DMS 273 (cell line): ENCODE measurements at regions not wholly inside any gene's neighbourhood (a gene's known extent, or its start where the extent isn't known, plus 50 kb on each side); places are given as distances from the start of the nearest gene placed in this dataset.
"Not testable (repeated sequence)": the region's sequence is repeated elsewhere in the genome, so short reads cannot be mapped to it uniquely, and the experiment has no call there.

Experiments
- DNase-seq: peaks from one replicate; lab custom pipeline; 2025; ENCODE audit not compliant: unreplicated experiment; lab: John Stamatoyannopoulos, UW

DNA sequence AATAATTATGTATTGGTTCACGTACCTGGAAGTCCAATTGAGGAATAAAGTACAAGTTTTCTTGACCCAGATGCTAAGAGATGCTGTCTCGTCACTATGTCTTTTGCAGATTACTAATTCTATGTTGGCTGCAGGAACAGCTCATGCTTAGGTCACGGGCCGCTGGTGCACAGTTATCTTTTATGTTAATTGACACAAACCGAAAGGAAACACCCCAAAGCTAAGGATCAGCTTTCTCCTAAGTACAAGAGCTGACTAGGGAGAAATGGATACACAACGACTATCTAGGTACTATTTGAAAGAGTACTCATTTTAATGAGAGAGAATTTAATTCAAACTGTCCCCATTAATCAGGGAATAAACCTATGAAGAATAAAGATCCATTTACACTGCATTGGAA lies 217.7 kb upstream of the SLC35G4 start:
- no peak for DNase-seq

DNA sequence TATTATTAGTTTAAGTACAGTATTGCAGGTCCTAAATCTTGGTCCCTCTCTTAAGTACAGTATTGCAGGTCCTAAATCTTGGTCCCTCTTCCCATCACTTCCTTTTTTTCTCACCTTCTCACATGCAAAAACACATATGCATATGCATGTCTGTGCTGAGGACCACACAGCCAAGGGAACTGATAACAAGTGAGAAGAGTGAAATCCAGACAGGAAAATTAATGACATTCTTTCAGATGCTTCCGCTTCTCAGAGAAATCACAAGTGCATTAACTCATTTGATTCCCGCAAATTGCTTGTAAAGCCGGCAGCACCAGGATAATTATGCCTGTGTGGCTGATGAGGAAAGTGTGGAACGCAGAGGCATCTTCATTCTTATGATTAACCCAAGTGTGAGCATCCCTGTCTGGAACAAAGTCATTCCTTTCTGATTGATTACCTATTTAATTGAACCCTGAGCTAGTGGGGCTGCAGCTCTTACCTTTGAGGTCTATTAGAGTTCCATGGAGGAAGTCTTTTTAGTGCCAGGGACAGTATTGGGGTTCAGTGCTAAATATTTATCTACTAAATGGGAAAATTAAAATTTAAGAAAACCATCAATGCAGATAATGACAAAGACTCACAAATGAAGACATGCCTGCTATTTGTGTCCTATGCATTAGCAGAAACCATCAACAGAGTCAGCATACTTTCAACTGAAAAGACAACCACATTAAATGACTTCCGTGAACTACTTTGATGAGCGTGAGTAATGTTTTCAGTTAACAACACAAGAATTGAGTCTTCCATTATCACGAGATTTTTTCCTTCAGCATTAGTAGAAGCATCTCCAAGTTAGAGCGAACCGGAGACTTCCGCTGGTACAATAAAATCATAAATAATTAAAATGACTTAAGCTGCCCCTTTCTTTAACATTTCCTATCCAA lies 220.4 kb upstream of the SLC35G4 start:
- no peak for DNase-seq

DNA sequence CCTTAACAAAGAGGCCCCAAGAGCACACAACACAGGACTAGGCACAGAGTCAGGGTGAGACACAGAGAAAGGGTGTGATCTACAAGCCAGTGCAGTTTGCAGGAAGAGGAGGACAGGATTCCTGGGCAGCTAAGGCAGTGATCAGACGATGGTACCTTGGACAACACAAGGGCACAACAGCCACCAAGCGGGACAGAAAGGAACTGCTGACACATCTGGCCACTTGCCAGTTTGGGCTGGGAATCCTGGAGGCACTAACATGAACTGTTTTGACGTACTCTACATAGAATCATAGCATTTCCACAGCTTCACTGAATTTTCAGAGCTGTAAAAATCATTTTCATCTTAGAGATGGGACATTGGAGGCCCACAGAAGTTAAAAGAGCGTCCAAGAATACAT lies 221.5 kb upstream of the SLC35G4 start:
- DNase-seq: peak; percentile 87

DNA sequence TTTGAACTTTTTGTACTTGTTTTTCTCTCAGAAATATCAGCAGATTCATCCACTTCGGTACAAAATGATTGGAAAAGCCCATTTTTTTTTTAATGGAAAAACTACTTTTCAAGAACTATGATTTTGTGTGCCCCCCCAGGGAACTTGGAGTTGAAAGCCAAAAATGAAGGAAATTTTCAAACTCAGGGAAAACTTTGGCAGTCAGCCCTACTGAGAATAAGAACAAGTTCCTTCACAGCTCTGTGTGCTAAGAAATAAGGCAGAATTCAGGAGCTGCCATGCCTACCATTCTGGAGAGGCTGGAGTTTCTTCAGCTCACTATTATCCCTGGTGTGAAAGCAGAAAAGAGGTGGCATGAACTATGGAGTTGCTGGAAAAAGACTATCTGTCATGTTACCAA lies 226.0 kb upstream of the SLC35G4 start:
- no peak for DNase-seq

DNA sequence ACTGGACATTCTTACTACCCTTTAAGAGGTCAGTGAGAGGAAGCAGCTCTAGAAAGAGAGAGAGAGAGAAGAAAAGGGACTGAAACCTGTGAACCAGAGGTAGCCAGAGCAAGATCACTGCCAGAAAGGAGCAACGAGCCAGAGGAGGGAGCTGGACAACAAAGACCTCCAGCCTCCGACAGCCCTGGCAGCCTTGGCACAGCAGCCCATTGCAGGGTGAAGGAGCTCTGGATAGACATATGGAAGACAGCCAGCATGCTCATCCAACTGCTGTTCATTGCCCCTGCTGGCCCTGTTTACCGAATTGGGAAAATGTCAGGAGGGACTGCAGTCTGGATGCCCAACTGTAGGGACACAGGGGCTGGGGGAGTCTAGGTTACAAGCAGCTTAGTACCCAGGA lies 228.4 kb upstream of the SLC35G4 start:
- peak; percentile 50 for DNase-seq

DNA sequence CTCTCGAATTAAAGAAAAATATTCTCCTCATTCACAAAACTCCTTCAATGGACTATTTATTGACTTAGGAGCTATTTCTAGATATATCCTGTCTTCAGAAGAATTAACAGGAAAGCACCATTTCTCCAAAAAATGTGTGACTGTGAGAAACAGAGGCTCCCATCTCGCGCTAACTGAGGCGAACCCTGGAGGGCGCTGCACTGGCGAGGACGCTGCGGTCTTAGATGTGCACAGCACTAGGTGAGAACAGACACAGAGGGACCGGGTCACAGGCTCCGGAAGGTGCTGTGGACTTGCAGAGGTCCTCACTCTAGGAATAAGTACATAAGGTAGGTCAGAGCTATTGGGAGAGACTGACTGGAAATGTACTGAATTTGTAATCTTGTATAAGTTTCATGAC lies 229.7 kb upstream of the SLC35G4 start:
- no peak for DNase-seq

DNA sequence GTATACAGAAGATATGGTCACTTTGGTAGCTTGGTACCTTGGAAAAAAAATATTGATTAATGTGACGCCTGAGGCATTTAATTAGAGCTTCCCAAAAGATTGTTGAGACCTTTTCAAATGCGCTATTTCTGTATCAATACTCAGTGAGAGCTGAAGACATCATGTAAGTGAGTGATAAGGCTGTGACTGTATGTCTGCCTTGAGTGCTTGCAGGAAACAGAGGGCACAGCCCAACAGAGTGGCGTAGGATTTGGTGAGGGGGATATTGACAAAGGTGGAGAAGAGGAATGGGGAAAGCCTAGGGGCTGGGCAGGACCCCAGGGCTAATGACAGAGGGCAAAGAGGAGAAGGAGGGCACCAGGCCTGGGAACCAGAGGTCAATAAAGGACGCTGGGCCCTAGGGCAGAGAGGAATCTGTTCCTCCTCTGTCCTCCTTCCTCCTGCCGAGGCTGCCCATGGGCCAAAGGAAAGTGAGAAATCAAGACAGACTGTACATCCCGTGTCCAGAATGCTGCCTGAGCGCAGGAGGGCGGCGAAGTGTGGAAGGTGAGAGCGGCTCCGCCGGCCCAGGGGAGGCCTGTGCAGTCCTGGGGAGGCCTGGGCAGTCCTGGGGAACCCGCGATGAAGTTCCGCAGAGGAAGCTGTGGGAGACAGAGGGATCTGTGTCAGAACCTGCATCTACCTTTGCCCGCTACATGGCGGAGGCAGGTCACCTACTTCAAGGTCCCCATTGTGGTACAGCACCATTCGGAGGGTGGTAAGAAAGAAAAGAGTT lies 228.6 kb upstream of the PIEZO2 start:
- DNase-seq: no peak

DNA sequence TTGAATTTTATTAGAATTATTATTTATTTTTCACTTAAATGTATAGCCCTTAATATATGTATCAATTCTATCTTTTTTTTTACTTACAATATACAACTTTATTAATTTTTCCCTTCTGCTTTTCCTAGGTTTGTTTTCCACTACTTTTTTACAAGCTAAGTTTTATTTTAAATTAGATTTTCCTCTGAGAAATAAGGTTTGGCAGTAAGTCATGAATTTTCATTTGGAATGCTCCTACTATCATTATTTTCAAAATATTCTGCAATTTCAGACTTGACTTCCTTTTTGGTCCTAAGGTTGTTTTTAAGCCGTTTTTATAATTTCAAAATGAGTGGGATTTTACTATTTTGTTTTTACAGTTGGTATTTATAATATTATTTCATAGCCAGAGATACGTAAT lies 222.8 kb upstream of the PIEZO2 start:
- no peak for DNase-seq

DNA sequence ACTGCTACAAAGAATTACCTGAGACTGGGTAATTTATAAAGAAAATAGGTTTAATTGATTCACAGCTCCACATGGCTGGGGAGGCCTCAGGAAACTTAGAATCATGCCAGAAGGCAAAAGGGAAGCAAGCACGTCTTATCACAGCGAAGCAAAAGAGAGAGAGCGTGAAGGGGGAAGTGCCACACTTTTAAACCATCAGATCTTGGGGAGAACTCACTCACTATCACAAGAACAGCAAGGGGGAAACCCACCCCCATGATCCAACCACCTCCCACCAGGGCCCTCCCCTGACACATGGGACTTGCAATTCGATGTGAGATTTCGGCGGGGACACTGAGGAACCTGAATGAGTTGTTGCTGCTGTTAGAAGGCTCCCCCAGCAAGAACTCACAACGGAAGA lies 220.2 kb upstream of the PIEZO2 start:
- no peak for DNase-seq

DNA sequence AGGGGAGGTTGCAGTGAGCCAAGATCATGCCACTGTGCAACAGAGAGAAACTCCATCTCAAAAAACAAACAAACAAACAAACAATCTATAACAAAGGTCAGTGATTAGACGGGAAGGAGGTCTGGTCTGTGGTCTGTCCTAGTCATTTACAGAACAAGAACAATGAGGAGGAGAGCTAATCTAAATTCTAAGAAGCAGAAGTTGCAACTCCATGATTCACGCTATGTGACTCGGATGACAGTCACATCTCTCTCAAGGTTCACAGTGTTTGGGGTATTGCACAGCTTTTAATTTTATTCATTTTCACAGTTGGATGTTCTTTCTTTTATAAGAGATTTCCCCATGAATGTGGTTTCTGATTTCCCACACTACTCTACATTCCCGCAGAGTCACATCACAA lies 218.7 kb upstream of the PIEZO2 start:
- no peak for DNase-seq

DNA sequence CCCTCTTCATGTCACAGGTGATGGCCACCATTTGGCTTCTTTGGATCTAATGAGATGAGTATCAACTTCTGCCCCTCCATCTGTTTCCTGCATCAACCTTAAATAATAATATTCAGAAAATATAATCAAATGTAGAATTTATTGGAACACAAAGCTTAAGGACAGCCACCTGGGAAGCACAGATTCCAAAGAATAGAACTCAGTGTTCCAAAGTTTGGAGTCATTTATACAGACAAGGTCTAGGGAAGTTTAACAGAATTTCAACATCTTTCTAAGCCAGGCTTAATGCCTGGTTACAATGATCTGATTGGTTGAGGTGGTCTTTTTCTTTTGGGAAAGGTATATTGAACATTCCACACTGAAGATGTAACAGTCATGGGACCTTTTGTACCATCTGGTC lies 218.0 kb upstream of the PIEZO2 start:
- peak; percentile 70 for DNase-seq

DNA sequence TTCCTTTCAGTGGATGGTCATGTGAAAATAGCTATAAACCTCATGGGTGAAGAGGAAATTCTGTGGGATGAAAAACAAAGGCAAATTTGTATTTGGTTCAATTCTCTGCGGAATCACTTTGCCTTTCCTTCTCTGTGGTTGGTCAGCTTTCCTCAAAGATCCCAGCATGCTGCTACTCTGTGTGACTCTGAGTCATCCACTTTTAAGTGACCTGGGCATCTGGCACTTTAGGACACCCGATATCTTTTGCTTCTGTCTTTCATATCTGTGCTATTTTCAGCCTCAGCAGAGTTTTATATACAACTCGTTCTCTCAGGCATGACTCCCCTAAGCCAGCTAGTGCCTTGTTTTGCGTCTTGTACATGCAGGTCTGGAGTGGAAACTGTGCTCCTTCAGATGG lies 217.0 kb upstream of the PIEZO2 start:
- DNase-seq: peak; percentile 95

DNA sequence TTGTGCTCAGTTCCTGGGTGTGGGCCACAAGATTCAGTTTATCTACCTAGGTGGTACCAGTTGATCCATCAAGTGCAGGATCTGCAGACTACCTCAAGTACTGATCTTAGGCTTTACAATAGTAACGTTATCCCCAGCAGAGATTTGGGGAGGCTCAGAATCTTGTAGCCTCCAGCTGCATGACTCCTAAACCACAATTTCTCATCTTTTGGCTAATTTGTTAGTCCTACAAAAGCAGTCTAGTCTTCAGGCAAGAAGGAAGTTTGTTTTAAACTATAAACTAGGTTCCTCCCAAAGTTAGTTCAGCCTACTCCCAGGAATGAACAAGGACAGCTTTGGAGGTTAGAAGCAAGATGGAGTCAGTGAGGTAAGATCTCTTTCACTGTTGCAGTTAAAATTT lies 213.5 kb upstream of the PIEZO2 start:
- no peak for DNase-seq

DNA sequence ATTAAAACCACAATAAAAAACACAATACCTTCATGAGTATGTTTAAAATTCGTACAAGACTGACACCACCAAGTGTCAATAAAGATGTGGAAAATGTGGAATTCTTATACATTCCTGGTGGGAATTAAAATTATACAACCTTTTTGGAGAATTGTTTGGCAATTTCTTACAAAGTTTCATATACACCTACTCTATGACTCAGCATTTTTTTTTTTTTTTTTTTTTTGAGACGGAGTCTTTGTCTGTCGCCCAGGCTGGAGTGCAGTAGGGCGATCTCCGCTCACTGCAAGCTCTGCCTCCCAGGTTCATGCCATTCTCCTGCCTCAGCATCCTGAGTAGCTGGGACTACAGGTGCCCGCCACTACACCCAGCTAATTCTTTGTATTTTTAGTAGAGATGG lies 212.5 kb upstream of the PIEZO2 start:
- DNase-seq: not testable (repeated sequence)

DNA sequence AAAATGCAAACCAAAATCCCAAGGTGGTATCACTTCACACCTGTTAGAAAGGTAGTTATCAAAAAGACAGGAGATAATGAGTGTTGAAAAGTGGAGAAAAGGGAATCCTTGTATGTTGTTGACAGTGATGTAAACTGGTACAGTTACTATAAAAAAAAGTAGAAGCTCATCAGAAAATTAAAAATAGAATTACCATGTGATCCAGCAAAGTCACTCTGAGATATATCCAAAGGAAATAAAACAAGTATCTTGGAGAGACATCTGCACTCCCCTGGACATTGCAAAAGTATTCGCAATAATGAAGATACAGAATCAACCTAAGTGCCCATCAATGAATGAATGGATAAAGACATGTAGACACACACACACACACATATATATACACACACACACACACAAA lies 208.3 kb upstream of the PIEZO2 start:
- no peak for DNase-seq

DNA sequence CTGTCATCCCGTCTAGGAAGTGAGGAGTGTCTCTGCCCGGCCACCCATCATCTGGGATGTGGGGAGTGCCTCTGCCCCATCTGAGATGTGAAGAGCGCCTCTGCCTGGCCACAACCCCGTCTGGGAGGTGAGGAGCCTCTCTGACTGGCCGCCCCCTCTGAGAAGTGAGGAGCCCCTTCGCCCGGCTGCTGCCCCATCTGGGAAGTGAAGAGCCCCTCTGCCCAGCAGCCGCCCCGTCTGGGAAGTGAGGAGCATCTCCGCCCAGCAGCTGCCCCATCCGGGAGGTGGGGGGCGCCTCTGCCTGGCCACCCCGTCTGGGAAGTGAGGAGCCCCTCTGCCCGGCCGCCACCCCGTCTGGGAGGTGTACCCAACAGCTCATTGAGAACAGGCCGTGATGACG lies 195.2 kb upstream of the PIEZO2 start:
- DNase-seq: not testable (repeated sequence)

DNA sequence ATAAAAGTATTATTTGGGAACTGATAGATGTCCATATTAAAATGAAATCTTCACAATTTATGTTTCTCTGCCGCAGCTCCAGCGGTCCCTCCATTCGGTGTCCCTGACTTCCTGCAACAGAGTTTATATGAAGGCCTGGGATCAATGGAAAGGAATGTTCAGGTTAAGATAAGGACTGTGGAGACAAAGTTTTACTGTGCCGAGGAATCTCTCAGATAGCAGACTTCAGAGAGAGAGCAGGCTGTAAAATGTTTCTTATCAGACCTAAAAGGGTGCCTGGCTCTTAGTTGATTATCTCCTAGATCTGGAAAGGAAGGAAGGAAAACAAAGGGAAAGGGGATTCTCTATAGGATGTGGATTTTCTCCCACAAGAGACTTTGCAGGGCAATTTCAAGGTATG lies 193.7 kb upstream of the PIEZO2 start:
- no peak for DNase-seq

DNA sequence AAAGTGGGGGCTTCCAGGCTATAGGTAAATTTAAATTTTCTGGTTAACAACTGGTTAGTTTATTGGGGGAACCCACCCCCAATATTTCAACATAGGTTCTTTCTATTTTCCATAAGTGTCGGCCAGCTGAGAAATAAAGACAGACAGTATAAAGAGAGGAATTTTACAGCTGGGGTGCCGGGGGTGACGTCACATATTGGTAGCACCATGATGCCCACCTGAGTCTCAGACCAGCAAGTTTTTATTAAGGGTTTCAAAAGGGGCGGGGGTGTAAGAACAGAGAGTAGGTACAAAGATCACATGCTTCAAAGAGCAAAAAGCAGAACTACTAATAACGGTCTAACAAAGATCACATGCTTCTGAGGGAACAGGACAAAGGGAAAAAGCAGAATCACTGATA lies 192.7 kb upstream of the PIEZO2 start:
- not testable (repeated sequence) for DNase-seq

DNA sequence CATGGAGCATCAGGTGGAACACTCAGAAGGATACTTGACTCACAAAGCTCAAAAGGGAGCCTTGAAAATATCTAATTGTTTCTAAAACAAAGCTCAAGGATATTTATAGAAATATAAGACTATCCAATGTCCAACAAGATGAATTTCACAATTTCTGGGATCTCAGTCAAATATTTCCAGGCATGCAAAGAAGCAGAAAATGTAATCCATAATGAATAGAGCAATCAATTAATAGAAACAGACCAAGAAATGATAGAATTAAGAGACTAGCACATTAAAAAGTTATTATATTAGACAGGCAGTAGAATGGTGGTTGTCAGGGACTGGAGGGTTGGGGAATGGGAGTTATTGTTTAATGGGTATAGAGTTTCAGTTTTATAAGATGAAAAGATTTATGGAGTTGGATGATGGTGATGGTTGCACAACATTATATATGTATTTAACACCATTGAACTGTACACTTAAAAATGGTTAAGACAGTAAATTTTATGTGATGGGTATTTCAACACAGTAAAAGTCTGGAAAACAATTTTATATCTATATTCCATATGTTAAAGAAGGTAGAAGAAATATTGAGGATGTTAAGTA lies 189.9 kb upstream of the PIEZO2 start:
- DNase-seq: no peak

DNA sequence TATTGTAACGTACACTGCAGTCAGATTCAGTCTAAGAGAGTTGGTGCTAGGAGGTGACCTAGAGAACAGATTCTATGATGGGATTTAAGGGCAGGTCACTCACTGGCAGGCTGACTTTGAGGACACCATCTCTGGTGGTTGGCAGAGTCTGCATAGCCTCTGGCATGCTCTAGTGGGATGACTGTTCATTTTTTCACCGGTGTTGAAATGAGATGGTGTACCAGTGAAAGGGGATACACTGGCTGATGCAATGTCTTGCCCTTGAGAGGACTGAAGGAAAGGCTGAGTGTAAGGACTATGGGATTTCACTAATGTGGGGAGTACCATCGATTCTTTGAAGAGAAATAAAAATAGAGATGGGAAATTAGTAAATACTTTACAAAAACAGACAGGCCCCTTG lies 186.9 kb upstream of the PIEZO2 start:
- no peak for DNase-seq

DNA sequence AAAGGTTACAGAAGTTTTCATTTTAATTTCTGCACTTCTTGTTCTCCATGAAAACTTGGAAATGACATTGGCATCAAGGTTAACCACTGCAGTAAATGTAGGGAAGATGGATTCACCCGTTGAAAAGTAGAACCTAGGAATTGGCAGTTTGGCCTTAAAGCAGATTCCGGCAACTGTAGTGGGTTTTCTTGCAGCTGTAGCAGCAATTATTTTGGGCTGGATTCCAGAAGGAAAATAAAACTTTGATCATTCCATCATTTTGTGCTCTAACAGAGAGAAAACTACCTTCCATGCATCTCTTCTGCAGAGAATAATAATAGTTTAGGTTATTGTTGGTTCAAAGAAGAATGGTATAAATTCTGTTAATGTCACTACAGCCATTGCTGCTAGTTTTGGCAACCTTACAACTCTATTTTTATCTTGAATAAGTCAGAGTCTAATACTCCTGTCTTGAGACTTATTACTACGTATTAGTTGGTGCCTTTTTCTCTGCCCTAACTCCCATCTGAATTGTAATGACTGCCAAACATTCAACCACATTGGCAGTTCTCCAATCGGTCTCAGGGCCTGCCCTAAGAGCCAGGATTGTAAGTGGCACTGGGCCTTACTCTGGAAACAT lies 178.1 kb upstream of the PIEZO2 start:
- peak; percentile 74 for DNase-seq
